Small intestine (tissue), 7 donors: ENCODE measurements at regions not wholly inside any gene's neighbourhood (a gene's known extent, or its start where the extent isn't known, plus 50 kb on each side); places are given as distances from the start of the nearest gene placed in this dataset.

Source experiments
- DNase-seq, 2 donors: peaks; one replicate each; pipeline versions ENCODE4 v3.0.0 to v3.0.0-alpha.2; 2013
- FAIRE-seq: peaks from 2 replicates; lab custom pipeline; 2012; peaks lifted over from hg19 to GRCh38; lab: Jason Lieb, UNC
- H3K27ac ChIP-seq, 3 donors: one replicate each; pipeline ENCODE4 v1.5.1; 2013; ENCODE audit warnings: low read length in 2 of 3, mild to moderate bottlenecking in 2 of 3, control low read depth in 1 of 3, inconsistent platforms in 1 of 3, low read depth in 1 of 3, moderate library complexity in 1 of 3
- H3K27me3 ChIP-seq, 3 donors: one replicate each; pipeline ENCODE4 v1.6.1; 2013; ENCODE audit warnings: low read length in 3 of 3, inconsistent platforms in 1 of 3; ENCODE audit not compliant: control insufficient read depth in 3 of 3, insufficient read depth in 3 of 3
- H3K36me3 ChIP-seq, 3 donors: one replicate each; pipeline ENCODE4 v1.6.1; 2013; ENCODE audit warnings: low read length in 3 of 3, inconsistent platforms in 1 of 3, low read depth in 1 of 3, mild to moderate bottlenecking in 1 of 3, moderate library complexity in 1 of 3; ENCODE audit not compliant: control insufficient read depth in 3 of 3, insufficient read depth in 2 of 3
- H3K4me1 ChIP-seq, 3 donors: one replicate each; pipeline ENCODE4 v1.6.1; 2013; ENCODE audit warnings: low read length in 2 of 3, inconsistent platforms in 1 of 3, low read depth in 1 of 3, mild to moderate bottlenecking in 1 of 3, moderate library complexity in 1 of 3; ENCODE audit not compliant: control insufficient read depth in 3 of 3, insufficient read depth in 2 of 3
- H3K4me3 ChIP-seq, 3 donors: one replicate each; pipeline ENCODE4 v1.5.1; 2013; ENCODE audit warnings: low read length in 3 of 3, control low read depth in 1 of 3, inconsistent platforms in 1 of 3, low read depth in 1 of 3, mild to moderate bottlenecking in 1 of 3, moderate library complexity in 1 of 3
- H3K9me3 ChIP-seq, 2 donors: one replicate each; pipeline ENCODE4 v1.6.1; 2013; ENCODE audit warnings: low read depth in 1 of 2, low read length in 1 of 2; ENCODE audit not compliant: control insufficient read depth in 2 of 2, insufficient read depth in 1 of 2
- WGBS, 3 donors: extraction: QIAGEN DNeasy Blood & Tissue Kit; methylation state at CpG; one replicate each; pipeline ENCODE4 v1.1.7; 2013; 5-methylcytosine and 5-hydroxymethylcytosine counted together
- donor health status: healthy with polysubstance abuse.
- donor health status: control.
- donor health status: control.
- donor health status: Bipolar disorder and iron deficiency.
- donor health status: healthy.

DNA sequence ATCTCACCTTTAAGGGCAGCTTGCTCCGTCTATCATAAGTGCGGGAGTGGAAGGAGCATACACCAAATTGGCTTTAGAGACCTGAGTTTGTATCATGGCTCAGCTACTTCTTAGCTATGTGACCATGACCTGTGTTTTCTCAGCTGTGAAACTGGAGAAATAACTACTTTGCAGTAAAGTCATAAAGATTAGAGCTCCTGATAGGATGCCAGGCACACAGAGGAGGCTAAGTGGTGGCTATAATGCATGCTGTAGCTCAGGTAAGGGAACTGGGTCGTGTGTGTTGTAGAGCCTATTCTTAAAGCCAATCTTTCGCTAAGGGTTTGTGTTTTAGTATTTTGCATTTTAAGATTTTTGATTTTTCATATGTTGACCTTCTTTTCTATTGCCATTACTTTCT lies 451.5 kb upstream of the MAN1A1 start:
- H3K27ac ChIP-seq = no peak overlapping the region
- H3K9me3 ChIP-seq = no peaks in the 10 kb centered on the region
- DNase-seq (peak in 1 of 2 donors; percentile 42), FAIRE-seq (no peak)
- H3K4me3 ChIP-seq = no peak overlapping the region
- WGBS, 3 donors = 33 to 68% (median 47%) methylated on average over 4 of the region's 4 CpGs
- H3K36me3 ChIP-seq = no peaks in the 10 kb centered on the region
- no peaks in the 10 kb centered on the region for H3K27me3 ChIP-seq
- no peaks in the 10 kb centered on the region for H3K4me1 ChIP-seq

DNA sequence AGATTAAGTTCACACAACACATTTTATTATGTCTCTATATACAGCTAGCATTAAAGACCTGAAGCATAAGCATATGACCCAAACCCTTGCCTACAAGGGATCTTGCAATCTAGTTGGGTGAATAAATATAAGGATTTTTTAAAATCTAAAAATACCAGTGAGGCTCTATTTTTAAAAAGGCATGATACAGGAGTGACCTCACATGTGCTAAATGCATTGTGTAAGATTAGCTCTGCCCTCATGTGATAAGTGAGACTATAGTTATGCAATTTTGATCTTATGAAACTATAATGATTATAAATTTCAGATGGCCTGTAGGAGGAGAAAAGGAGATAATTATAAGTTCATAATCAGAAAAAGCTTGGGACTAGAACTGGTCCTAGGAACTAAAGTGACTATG lies 451.0 kb upstream of the MAN1A1 start:
- Histone ChIP-seq H3K27me3 (no peaks in the 10 kb centered on the region), H3K9me3 (no peaks in the 10 kb centered on the region), H3K27ac (no peak overlapping the region), H3K4me3 (no peak overlapping the region), H3K36me3 (no peaks in the 10 kb centered on the region), H3K4me1 (no peaks in the 10 kb centered on the region)
- DNase-seq (peak in 1 of 2 donors; percentile 13), FAIRE-seq (no peak)

DNA sequence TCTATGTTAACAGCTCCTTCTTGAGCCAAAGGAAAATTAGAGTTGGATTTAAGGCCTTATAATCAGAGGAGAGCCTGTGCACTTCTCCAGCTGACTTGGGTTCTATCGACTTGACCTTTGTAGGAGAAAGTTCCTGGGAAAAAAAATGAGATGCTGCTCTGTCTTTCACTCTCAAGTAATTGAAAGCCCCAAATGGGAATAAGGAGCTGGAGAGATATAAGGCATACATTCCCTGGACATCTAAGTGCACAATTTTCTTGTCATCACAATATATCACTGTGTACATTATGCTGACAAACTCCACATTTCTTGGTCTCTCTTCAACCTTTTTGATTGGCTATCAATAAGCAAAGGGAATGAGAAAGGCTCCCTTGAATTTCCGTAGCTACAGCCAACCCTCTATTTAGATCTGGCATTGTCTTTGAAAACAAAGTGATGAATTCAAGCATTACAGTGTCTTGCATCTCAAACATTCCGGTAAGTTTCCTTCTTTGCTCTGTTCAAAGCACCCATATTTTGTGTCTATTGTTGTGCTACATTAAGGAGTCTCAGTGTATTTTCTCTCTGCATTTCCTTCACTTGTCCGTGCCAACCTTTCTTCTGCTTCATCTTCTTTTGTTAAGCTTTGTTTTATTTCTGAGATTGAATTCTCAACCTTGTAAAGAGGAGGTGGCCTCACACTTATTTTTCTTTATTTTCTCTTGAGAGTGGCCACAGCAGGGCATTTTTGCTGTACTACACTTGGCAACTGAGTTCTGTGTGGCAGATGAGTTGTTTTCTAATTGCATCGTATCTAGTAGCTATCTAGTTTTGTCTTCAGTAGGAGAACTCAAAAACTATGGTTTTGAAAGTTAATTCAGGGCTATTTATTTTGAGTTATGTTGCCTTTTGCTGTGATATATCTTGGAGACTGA lies 450.3 kb upstream of the MAN1A1 start:
- Histone ChIP-seq H3K27me3 (no peaks in the 10 kb centered on the region), H3K9me3 (no peaks in the 10 kb centered on the region), H3K4me1 (no peaks in the 10 kb centered on the region), H3K4me3 (no peak overlapping the region), H3K36me3 (no peaks in the 10 kb centered on the region), H3K27ac (no peak overlapping the region)
- DNase-seq (no peak), FAIRE-seq (no peak)
- 67 to 89% (median 85%) methylated on average over 5 of the region's 5 CpGs for WGBS, 3 donors

DNA sequence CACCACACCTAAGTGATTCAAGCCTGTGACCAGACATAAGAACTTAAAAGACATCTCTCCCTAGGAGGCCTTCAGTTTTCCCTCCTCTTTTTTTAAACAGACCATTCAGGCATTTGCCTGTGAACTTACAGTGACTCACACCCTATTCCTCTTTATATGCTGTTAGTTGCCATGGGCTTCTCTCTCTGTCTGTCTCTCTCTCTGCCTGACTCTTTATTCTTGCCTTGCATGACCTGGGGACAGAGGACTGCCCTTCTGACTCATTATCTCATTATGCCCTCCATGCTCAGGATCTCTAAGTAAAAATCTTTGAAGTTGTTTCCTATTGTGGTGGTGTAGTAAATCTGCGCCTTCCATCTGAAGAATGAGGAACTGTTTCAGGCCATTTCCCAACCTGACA lies 442.2 kb upstream of the MAN1A1 start:
- H3K36me3 ChIP-seq = no peaks in the 10 kb centered on the region
- H3K27ac ChIP-seq = no peak overlapping the region
- WGBS, 3 donors = 83 to 93% (median 91%) methylated on average over 1 of the region's 1 CpG
- H3K27me3 ChIP-seq = no peaks in the 10 kb centered on the region
- FAIRE-seq = no peak
- no peaks in the 10 kb centered on the region for H3K4me1 ChIP-seq
- no peak for DNase-seq
- no peak overlapping the region for H3K4me3 ChIP-seq
- no peaks in the 10 kb centered on the region for H3K9me3 ChIP-seq

DNA sequence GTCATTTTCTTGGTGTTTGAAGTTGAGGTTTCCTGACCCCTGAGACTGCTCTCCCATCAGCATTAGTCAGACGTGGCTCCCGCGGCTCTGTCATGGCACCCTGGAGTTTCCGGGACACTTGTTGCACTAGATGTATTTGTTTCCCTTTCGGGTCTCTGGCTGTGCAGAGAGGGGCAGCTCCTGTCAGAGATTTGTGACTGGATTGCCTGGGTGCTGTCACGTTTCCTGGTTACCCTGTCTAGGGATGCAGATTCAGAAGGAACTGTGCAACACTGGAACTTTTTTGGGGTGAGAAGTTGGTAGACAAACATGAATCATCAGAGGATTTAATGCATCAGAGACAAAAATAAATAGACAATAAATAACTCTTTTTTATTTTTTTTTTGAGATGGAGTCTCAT lies 431.8 kb upstream of the MAN1A1 start:
- no peaks in the 10 kb centered on the region for H3K36me3 ChIP-seq
- H3K9me3 ChIP-seq = no peaks in the 10 kb centered on the region
- H3K4me3 ChIP-seq = no peak overlapping the region
- H3K27me3 ChIP-seq = no peaks in the 10 kb centered on the region
- FAIRE-seq (no peak), DNase-seq (no peak)
- H3K4me1 ChIP-seq = no peaks in the 10 kb centered on the region
- no peak overlapping the region for H3K27ac ChIP-seq
- WGBS, 3 donors = 83 to 94% (median 89%) methylated on average over 6 of the region's 6 CpGs

DNA sequence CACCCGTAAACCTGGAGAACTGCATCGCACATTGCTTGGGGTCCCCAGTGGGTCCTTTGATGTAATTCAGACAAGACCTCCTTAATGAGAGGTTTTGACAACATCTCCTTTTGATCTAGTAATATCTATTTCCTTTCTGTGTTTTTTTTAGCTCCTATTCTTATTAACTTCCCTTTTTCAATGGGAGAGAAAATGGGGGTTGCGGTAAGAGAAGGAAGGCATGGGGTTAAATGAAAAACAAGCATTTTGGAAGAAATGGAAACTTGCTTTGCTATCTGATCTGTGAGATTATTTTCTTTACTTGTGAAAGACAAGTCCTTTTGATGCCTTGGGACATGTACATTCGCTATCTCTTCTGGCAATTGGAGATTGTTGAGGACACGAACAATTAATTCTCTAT lies 418.6 kb upstream of the MAN1A1 start:
- H3K4me3 ChIP-seq = no peak overlapping the region
- H3K4me1 ChIP-seq = no peaks in the 10 kb centered on the region
- H3K9me3 ChIP-seq = peaks cover 0 to 11% of the 10 kb centered on the region in 2 donors
- FAIRE-seq (no peak), DNase-seq (no peak)
- no peak overlapping the region for H3K27ac ChIP-seq
- WGBS, 3 donors = 70 to 76% (median 70%) methylated on average over 5 of the region's 5 CpGs
- no peaks in the 10 kb centered on the region for H3K36me3 ChIP-seq
- H3K27me3 ChIP-seq = no peaks in the 10 kb centered on the region

DNA sequence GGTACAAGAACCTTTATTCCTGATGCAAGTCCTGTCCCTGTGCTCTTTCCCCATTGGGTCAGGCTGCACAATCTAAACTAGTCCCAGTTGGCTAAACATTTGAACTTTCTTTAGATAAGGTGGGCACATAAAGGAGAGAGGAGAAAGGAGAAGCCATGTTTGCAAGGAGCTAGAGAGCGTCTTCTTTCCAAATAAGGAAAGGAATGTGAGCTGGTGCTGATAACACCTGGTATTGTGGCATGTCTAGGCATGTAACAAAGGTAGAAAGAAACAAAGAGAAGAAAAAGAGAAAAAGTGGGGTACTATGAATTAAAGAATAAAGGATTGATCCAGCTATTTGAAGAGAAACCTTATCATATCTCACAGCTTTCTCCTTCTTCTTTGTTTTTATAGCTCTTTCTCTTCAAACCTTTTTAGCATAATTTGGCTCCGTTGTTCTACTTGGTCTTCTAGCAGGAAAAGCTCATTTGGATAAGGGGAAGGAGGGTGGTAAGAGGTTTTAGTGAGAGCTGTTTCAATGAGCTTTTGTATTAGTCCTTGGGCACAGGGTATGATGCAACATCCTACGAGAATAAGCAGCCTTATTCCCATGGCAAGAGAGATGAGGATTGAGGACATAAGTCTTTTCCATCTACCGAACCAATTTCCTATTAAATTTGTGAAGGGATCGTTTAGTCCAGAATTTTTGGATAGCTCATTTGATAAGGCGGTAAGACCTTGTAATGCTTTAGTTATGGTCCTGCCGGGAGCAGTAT lies 415.5 kb upstream of the MAN1A1 start:
- 81 to 88% (median 82%) methylated on average over 7 of the region's 7 CpGs for WGBS, 3 donors
- Histone ChIP-seq H3K9me3 (peaks cover 0 to 2% of the 10 kb centered on the region in 2 donors), H3K36me3 (no peaks in the 10 kb centered on the region), H3K4me3 (no peak overlapping the region), H3K4me1 (no peaks in the 10 kb centered on the region), H3K27me3 (no peaks in the 10 kb centered on the region), H3K27ac (no peak overlapping the region)
- FAIRE-seq (no peak), DNase-seq (no peak)

DNA sequence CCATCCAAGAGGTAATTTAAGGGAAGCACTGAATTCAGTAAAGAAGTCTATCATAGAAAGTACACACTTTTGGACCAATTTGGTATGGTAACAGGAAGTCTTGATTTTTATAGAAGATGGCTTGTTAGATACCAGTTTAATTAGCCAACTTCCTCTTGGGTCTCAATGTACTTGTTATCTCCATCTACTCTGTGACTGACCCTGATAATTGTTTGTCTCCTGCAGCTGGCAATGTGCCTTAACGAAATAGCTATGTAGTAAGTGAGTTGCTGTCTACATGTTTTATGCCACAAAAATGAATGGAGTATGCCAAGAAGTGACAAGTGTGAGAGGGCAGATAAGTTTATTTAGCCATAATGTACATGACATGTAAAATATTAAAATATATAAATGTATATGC lies 410.5 kb upstream of the MAN1A1 start:
- no peaks in the 10 kb centered on the region for H3K4me1 ChIP-seq
- H3K27me3 ChIP-seq = no peaks in the 10 kb centered on the region
- no peak overlapping the region for H3K27ac ChIP-seq
- H3K4me3 ChIP-seq = no peak overlapping the region
- no peaks in the 10 kb centered on the region for H3K9me3 ChIP-seq
- 43 to 57% (median 51%) methylated on average over 1 of the region's 1 CpG for WGBS, 3 donors
- DNase-seq (no peak), FAIRE-seq (no peak)
- H3K36me3 ChIP-seq = no peaks in the 10 kb centered on the region
